K562 (cell line): ENCODE measurements at regions not wholly inside any gene's neighbourhood (a gene's known extent, or its start where the extent isn't known, plus 50 kb on each side); places are given as distances from the start of the nearest gene placed in this dataset.

Source experiments
- ATAC-seq: fragments of 200-7000 bp; cut with Tn5 transposase; 3 replicates; pipeline ENCODE4 v1.9.1; 2020; ENCODE audit warnings: moderate library complexity
- BruUV-seq: library from RNA; stranded (reverse); fragments of 400-500 nt; replicated peaks from 2 replicates; lab custom pipeline; 2021; lab: Mats Ljungman, UMichigan
- CTCF ChIA-PET: fragments of 300-600 bp; formaldehyde crosslinking; extraction: SDS; loops from one replicate; lab custom pipeline; 2021; ENCODE audit warnings: low intra/inter-chr PET ratio; lab: Yijun Ruan, JAX
- POLR2A ChIA-PET: fragments of 300-600, 350-650 bp; sonication (Branson Sonifier 250); formaldehyde crosslinking; extraction: SDS; loops from one replicate; lab custom pipeline; 2021; ENCODE audit warnings: antibody characterized with exemption, inconsistent platforms; lab: Yijun Ruan, JAX
- DNase-seq, 4 experiments: peaks; one replicate each; pipeline versions ENCODE4 v3.0.0 to v3.0.0-alpha.2; 2011 to 2018; ENCODE audit warnings: low spot score in 3 of 4, mixed read lengths in 3 of 4; ENCODE audit errors: extremely low read depth in 1 of 4
- FAIRE-seq: peaks from 2 replicates; lab custom pipeline; 2011; peaks lifted over from hg19 to GRCh38; lab: Jason Lieb, UNC
- H2AFZ ChIP-seq: 2 replicates; pipeline ENCODE4 v1.6.0; 2011; ENCODE audit warnings: low read depth, low read length, control low read depth, inconsistent platforms
- H3K27ac ChIP-seq: fragments of 200-600 bp; 3 replicates; pipeline ENCODE4 v1.8.0; 2011; ENCODE audit warnings: low read depth, mild to moderate bottlenecking, control low read depth, inconsistent platforms, low read length, moderate library complexity, mixed read lengths; ENCODE audit errors: extremely low read depth
- H3K27me3 ChIP-seq, 2 experiments: fragments of 300-600 bp in 1 of 2; 2 replicates in 1 of 2; 3 replicates in 1 of 2; pipeline versions ENCODE4 v1.6.0 to v1.8.0; 2011; ENCODE audit warnings: inconsistent platforms in 2 of 2, low read length in 2 of 2, mild to moderate bottlenecking in 1 of 2, mixed read lengths in 1 of 2, moderate library complexity in 1 of 2; ENCODE audit not compliant: control insufficient read depth in 2 of 2, insufficient read depth in 2 of 2
- H3K36me3 ChIP-seq: fragments of 300-600 bp; 3 replicates; pipeline ENCODE4 v1.8.0; 2011; ENCODE audit warnings: mild to moderate bottlenecking, low read length, inconsistent platforms; ENCODE audit not compliant: control insufficient read depth, insufficient read depth
- H3K4me1 ChIP-seq, 2 experiments: fragments of 200-600 bp in 1 of 2; replicated peaks in 1 of 2; 2 replicates in 1 of 2; 3 replicates in 1 of 2; pipeline versions ENCODE4 v1.5.1 to v1.8.0; 2011; ENCODE audit warnings: inconsistent platforms in 2 of 2, low read length in 2 of 2, mild to moderate bottlenecking in 1 of 2, mixed read lengths in 1 of 2, moderate library complexity in 1 of 2; ENCODE audit not compliant: control insufficient read depth in 2 of 2, insufficient read depth in 2 of 2
- H3K4me2 ChIP-seq: 2 replicates; pipeline ENCODE4 v1.6.1; 2011; ENCODE audit warnings: low read length, control low read depth, inconsistent platforms, mixed read lengths; ENCODE audit not compliant: insufficient read depth
- H3K4me3 ChIP-seq: fragments of 200-600 bp; sonication (generic), shearing (Covaris generic); 2 replicates; pipeline ENCODE4 v1.5.1; 2016; ENCODE audit warnings: control low read depth, inconsistent platforms
- H3K79me2 ChIP-seq: fragments of 200-600 bp; 3 replicates; pipeline ENCODE4 v1.8.0; 2011; ENCODE audit warnings: low read length, inconsistent platforms; ENCODE audit not compliant: control insufficient read depth, insufficient read depth
- H3K9ac ChIP-seq, 2 experiments: 2 replicates each; pipeline versions ENCODE4 v1.6.0 to v1.6.1; 2011; ENCODE audit warnings: low read depth in 2 of 2, low read length in 2 of 2, control low read depth in 1 of 2, inconsistent platforms in 1 of 2, mild to moderate bottlenecking in 1 of 2, mixed read lengths in 1 of 2; ENCODE audit not compliant: insufficient read depth in 1 of 2
- H3K9me1 ChIP-seq: one replicate; pipeline ENCODE4 v1.6.0; 2011; ENCODE audit warnings: inconsistent platforms, mild to moderate bottlenecking, low read length, moderate library complexity; ENCODE audit not compliant: control insufficient read depth, insufficient read depth
- H3K9me3 ChIP-seq: replicated peaks from 2 replicates; pipeline ENCODE4 v1.5.1; 2011; ENCODE audit warnings: low read depth, low read length, inconsistent platforms; ENCODE audit not compliant: control insufficient read depth, insufficient read depth
- H4K20me1 ChIP-seq: replicated peaks from 2 replicates; pipeline ENCODE4 v1.6.1; 2011; ENCODE audit warnings: low read length, inconsistent platforms, mixed read lengths; ENCODE audit not compliant: control insufficient read depth, insufficient read depth
- ARID1B ChIP-seq: fragments of 450-650 bp; IDR thresholded peaks from 2 replicates; pipeline ENCODE4 v1.6.1; 2016; ENCODE audit warnings: antibody characterized with exemption, mild to moderate bottlenecking, inconsistent platforms
- CBX5 ChIP-seq: IDR thresholded peaks from 2 replicates; pipeline ENCODE4 v1.6.1; 2014; ENCODE audit warnings: low read depth, borderline replicate concordance
- DIDO1 ChIP-seq: fragments of 450-650 bp; IDR thresholded peaks from 2 replicates; pipeline ENCODE4 v1.6.1; 2016; ENCODE audit warnings: low read depth, missing biosample characterization, missing genetic modification characterization
- E2F8 ChIP-seq: fragments of 450-650 bp; IDR thresholded peaks from 2 replicates; pipeline ENCODE4 v1.7.1; 2018; ENCODE audit warnings: mild to moderate bottlenecking, low read depth; ENCODE audit not compliant: partially characterized antibody
- EP400 ChIP-seq: fragments of 450-650 bp; IDR thresholded peaks from 2 replicates; pipeline ENCODE4 v1.6.1; 2017; ENCODE audit warnings: antibody characterized with exemption, mild to moderate bottlenecking, moderate library complexity
- FIP1L1 ChIP-seq: fragments of 200-400 bp; formaldehyde crosslinking; IDR thresholded peaks from 2 replicates; pipeline ENCODE4 v1.6.1; 2018; ENCODE audit warnings: mild to moderate bottlenecking, low read depth, low read length; ENCODE audit not compliant: poor library complexity, severe bottlenecking
- GATA2 ChIP-seq: sonication (generic); formaldehyde crosslinking; IDR thresholded peaks from 2 replicates; pipeline ENCODE4 v1.4.0; 2020; ENCODE audit warnings: mild to moderate bottlenecking, missing genetic modification reagents
- GTF2E2 ChIP-seq: fragments of 200-800 bp; sonication (Bioruptor generic); IDR thresholded peaks from 2 replicates; pipeline ENCODE4 v1.6.1; 2016; ENCODE audit warnings: missing genetic modification characterization, missing compliant biosample characterization
- HDAC8 ChIP-seq: fragments of 450-650 bp; IDR thresholded peaks from 2 replicates; pipeline ENCODE4 v1.6.1; 2016; ENCODE audit warnings: mild to moderate bottlenecking, missing genetic modification characterization, moderate library complexity, missing compliant biosample characterization
- HNRNPUL1 ChIP-seq: fragments of 200-400 bp; formaldehyde crosslinking; IDR thresholded peaks from 2 replicates; pipeline ENCODE4 v1.6.1; 2017; ENCODE audit warnings: low read length
- IRF1 ChIP-seq: sonication (generic); formaldehyde crosslinking; IDR thresholded peaks from 2 replicates; pipeline ENCODE4 v1.8.0; 2022; ENCODE audit warnings: missing genetic modification reagents, mild to moderate bottlenecking, borderline replicate concordance
- POLR2AphosphoS2 ChIP-seq: IDR thresholded peaks from 2 replicates; pipeline ENCODE4 v1.6.1; 2012; ENCODE audit warnings: low read length, improper control_type of control experiment
- RBBP5 ChIP-seq: fragments of 200-600 bp; sonication (generic); IDR thresholded peaks from 2 replicates; pipeline ENCODE4 v1.6.1; 2012; ENCODE audit warnings: borderline replicate concordance, mild to moderate bottlenecking, low read length, control low read depth, inconsistent platforms; ENCODE audit not compliant: insufficient read depth, poor library complexity, severe bottlenecking
- RFX5 ChIP-seq: IDR thresholded peaks from 2 replicates; pipeline ENCODE4 v1.6.1; 2011; ENCODE audit warnings: low read depth, mild to moderate bottlenecking, improper control_type of control experiment, low read length
- SOX6 ChIP-seq: fragments of 450-650 bp; IDR thresholded peaks from 2 replicates; pipeline ENCODE4 v1.6.1; 2014; ENCODE audit warnings: mild to moderate bottlenecking
- U2AF2 ChIP-seq: fragments of 200-400 bp; formaldehyde crosslinking; optimal IDR thresholded peaks from 2 replicates; pipeline ENCODE3; 2017; ENCODE audit warnings: low read depth, mild to moderate bottlenecking, low read length
- in situ Hi-C: fragments of 300-500 bp; cut with MboI; formaldehyde crosslinking; loops from 4 replicates; pipeline ENCODE4 v1.15.0; 2018; ENCODE audit warnings: inconsistent platforms, mixed read lengths
- intact Hi-C: fragments of 100-400 bp; cut with micrococcal nuclease; formaldehyde crosslinking; loops from 2 replicates; pipeline ENCODE4 v1.14.2; 2022
- TF ChIP-seq, protein P1 (sequence below): sonication (generic); formaldehyde crosslinking; IDR thresholded peaks from 2 replicates; pipeline ENCODE4 v1.8.1; 2022; ENCODE audit warnings: missing genetic modification reagents
- TF ChIP-seq, protein P2 (sequence below): fragments of 250-450 bp; sonication (Bioruptor Pico); IDR thresholded peaks from 2 replicates; pipeline ENCODE4 v1.5.0; 2020; ENCODE audit warnings: mild to moderate bottlenecking, borderline replicate concordance

GRCh38 chr11:37115963-37116362 is 517.9 kb upstream of the RAG2 start:
- ATAC-seq, result no peak
- Histone ChIP-seq H3K4me2 (no peak overlapping the region), H3K9ac (no peak overlapping the region), H4K20me1 (no peaks in the 10 kb centered on the region), H3K27me3 (no peaks in the 10 kb centered on the region), H3K9me3 (no peaks in the 10 kb centered on the region), H3K27ac (no peak overlapping the region), H3K36me3 (no peaks in the 10 kb centered on the region), H2AFZ (no peak overlapping the region), H3K79me2 (no peaks in the 10 kb centered on the region), H3K4me3 (no peak overlapping the region), H3K4me1 (no peaks in the 10 kb centered on the region), H3K9me1 (no peaks in the 10 kb centered on the region)
- in situ Hi-C loops, result no loop called here
- ChIA-PET POLR2A (no interaction called here), CTCF (no interaction called here)
- intact Hi-C loops, result no loop called here
- TF ChIP-seq DIDO1 (tag) (no peak), SOX6 (no peak), CBX5 (no peak), HDAC8 (tag) (no peak), RBBP5 (no peak), ARID1B (no peak), IRF1 (no peak), E2F8 (no peak), EP400 (no peak), HNRNPUL1 (no peak), POLR2AphosphoS2 (no peak), FIP1L1 (no peak), GATA2 (no peak), RFX5 (no peak), U2AF2 (no peak), GTF2E2 (tag) (no peak)
- TF ChIP-seq, protein P1, sequence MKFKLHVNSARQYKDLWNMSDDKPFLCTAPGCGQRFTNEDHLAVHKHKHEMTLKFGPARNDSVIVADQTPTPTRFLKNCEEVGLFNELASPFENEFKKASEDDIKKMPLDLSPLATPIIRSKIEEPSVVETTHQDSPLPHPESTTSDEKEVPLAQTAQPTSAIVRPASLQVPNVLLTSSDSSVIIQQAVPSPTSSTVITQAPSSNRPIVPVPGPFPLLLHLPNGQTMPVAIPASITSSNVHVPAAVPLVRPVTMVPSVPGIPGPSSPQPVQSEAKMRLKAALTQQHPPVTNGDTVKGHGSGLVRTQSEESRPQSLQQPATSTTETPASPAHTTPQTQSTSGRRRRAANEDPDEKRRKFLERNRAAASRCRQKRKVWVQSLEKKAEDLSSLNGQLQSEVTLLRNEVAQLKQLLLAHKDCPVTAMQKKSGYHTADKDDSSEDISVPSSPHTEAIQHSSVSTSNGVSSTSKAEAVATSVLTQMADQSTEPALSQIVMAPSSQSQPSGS (CRISPR knock-in tag), result no peak
- TF ChIP-seq, protein P2, sequence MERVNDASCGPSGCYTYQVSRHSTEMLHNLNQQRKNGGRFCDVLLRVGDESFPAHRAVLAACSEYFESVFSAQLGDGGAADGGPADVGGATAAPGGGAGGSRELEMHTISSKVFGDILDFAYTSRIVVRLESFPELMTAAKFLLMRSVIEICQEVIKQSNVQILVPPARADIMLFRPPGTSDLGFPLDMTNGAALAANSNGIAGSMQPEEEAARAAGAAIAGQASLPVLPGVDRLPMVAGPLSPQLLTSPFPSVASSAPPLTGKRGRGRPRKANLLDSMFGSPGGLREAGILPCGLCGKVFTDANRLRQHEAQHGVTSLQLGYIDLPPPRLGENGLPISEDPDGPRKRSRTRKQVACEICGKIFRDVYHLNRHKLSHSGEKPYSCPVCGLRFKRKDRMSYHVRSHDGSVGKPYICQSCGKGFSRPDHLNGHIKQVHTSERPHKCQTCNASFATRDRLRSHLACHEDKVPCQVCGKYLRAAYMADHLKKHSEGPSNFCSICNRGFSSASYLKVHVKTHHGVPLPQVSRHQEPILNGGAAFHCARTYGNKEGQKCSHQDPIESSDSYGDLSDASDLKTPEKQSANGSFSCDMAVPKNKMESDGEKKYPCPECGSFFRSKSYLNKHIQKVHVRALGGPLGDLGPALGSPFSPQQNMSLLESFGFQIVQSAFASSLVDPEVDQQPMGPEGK (CRISPR knock-in tag), result no peak
- no peak for DNase-seq
- BruUV-seq, result no TSS peak
- no peak for FAIRE-seq
